ENCODE measurements at regions not wholly inside any gene's neighbourhood (a gene's known extent, or its start where the extent isn't known, plus 50 kb on each side); places are given as distances from the start of the nearest gene placed in this dataset.

DNA sequence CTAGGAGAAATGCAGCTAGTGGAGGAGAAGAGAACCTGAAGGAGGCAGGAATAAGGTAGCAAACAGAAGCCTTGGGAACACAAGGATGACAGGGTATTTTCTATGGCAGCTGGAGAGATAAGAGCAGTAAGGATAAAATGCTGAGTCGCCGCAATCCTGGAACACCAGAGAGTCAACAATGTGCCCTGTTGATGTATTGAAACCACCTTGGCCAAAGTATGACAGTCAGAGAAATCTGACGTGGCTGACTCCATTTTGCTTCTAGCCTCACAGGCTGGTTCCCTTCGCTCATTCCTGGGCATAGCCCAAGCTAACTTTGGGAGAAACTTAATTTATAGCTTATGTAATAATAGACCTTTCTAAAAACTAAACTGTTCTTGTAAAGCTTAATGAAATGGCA, 56.6 kb upstream of the C4orf54 start:
- Mint-ChIP-seq H3K36me3 (ENCODE audit: insufficient read depth, unreplicated experiment) (no peaks in the 10 kb centered on the region), H3K4me1 (ENCODE audit: insufficient read depth, unreplicated experiment) (peaks cover 14% of the 10 kb centered on the region), H3K27ac (ENCODE audit: low read depth, unreplicated experiment) (no peak overlapping the region), H3K9me3 (ENCODE audit: unreplicated experiment) (no peaks in the 10 kb centered on the region), H3K27me3 (ENCODE audit: insufficient read depth, unreplicated experiment) (no peaks in the 10 kb centered on the region), H3K4me3 (ENCODE audit: unreplicated experiment) (no peak overlapping the region)
- no peak for DNase-seq (ENCODE audit: unreplicated experiment)
- intact Hi-C loops (cut with micrococcal nuclease) = no loop called here
- TF ChIP-seq, protein P1, sequence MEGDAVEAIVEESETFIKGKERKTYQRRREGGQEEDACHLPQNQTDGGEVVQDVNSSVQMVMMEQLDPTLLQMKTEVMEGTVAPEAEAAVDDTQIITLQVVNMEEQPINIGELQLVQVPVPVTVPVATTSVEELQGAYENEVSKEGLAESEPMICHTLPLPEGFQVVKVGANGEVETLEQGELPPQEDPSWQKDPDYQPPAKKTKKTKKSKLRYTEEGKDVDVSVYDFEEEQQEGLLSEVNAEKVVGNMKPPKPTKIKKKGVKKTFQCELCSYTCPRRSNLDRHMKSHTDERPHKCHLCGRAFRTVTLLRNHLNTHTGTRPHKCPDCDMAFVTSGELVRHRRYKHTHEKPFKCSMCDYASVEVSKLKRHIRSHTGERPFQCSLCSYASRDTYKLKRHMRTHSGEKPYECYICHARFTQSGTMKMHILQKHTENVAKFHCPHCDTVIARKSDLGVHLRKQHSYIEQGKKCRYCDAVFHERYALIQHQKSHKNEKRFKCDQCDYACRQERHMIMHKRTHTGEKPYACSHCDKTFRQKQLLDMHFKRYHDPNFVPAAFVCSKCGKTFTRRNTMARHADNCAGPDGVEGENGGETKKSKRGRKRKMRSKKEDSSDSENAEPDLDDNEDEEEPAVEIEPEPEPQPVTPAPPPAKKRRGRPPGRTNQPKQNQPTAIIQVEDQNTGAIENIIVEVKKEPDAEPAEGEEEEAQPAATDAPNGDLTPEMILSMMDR (IDR thresholded peaks at IDR 0.05; ENCODE audit: unreplicated experiment) = no peak
- BruUV-seq (replicated peaks) = no TSS peak
- POLR2A ChIA-PET = interaction anchor here (0.8 kb wide), 1 partner anchor 15 kb away, joined by 3 read pairs; no protein-coding TSS in a partner anchor
- CTCF ChIA-PET = interaction anchor here (0.9 to 2.2 kb wide), 2 partner anchors 10 to 103 kb away, joined by 3 to 10 read pairs; partner anchors contain the start of gene DAPP1

DNA sequence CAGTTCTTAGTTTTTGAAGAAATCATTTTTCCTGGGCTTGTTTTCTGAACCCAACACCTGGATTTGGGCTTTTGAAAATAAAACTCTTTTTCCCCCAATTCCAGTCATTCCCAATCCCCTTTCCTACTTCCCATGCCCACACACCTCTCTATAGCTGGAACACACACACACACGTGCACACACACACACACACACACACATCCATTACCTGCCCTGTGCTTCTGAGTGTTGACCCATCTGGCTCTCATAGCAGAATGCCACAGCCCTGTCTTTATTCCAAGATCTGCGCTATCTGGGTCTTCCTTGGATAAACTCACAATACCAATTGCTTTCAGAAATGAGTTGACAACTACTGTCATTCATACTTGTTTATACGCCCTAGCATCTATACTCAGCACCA, 54.9 kb upstream of the C4orf54 start:
- Mint-ChIP-seq H3K36me3 (ENCODE audit: insufficient read depth, unreplicated experiment) (no peaks in the 10 kb centered on the region), H3K4me1 (ENCODE audit: insufficient read depth, unreplicated experiment) (peaks cover 14% of the 10 kb centered on the region), H3K27me3 (ENCODE audit: insufficient read depth, unreplicated experiment) (no peaks in the 10 kb centered on the region), H3K4me3 (ENCODE audit: unreplicated experiment) (no peak overlapping the region), H3K9me3 (ENCODE audit: unreplicated experiment) (no peaks in the 10 kb centered on the region), H3K27ac (ENCODE audit: low read depth, unreplicated experiment) (no peak overlapping the region)
- intact Hi-C loops (cut with micrococcal nuclease) = no loop called here
- TF ChIP-seq, protein P1 (IDR thresholded peaks at IDR 0.05; ENCODE audit: unreplicated experiment) = no peak
- DNase-seq (ENCODE audit: unreplicated experiment) = no peak
- POLR2A ChIA-PET = interaction anchor here (1.1 to 2.8 kb wide), 2 partner anchors 10 to 104 kb away, joined by 3 to 42 read pairs; partner anchors contain the start of gene DAPP1
- CTCF ChIA-PET = interaction anchor here (3.0 kb wide), 1 partner anchor 11 kb away, joined by 26 read pairs; no protein-coding TSS in a partner anchor
- BruUV-seq (replicated peaks) = no TSS peak

DNA sequence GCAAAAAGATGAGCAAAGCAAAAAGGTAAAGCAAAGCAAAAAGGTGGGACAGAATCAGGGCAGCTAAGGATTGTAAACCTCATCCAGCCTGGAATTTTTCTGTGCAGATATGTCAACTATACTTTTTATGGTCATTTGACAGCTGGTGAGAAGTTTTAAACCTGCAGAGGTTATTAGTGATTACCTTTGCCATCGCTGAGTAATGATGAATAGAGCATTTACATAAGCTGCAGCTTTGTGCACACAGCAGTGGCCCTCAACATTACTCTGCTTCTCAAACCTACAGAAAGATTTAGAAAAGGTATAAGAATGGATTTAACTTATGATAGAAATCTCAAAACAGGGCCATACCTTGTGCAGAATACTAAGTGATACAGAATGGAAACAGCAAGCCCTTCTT, 54.5 kb upstream of the C4orf54 start:
- no peak overlapping the region for H3K27ac Mint-ChIP-seq (ENCODE audit: low read depth, unreplicated experiment)
- intact Hi-C loops (cut with micrococcal nuclease) = no loop called here
- no peak for DNase-seq (ENCODE audit: unreplicated experiment)
- peaks cover 14% of the 10 kb centered on the region for H3K4me1 Mint-ChIP-seq (ENCODE audit: insufficient read depth, unreplicated experiment)
- BruUV-seq (replicated peaks) = no TSS peak
- H3K36me3 Mint-ChIP-seq (ENCODE audit: insufficient read depth, unreplicated experiment) = no peaks in the 10 kb centered on the region
- no peak overlapping the region for H3K4me3 Mint-ChIP-seq (ENCODE audit: unreplicated experiment)
- TF ChIP-seq, protein P1 (IDR thresholded peaks at IDR 0.05; ENCODE audit: unreplicated experiment) = no peak
- CTCF ChIA-PET = interaction anchor here (0.6 to 3.0 kb wide), 4 partner anchors 11 to 599 kb away, joined by 3 to 30 read pairs (median 16); no protein-coding TSS in a partner anchor
- no peaks in the 10 kb centered on the region for H3K9me3 Mint-ChIP-seq (ENCODE audit: unreplicated experiment)
- POLR2A ChIA-PET = interaction anchor here (0.9 to 2.8 kb wide), 5 partner anchors 11 to 104 kb away, joined by 3 to 42 read pairs (median 3); partner anchors contain the start of gene DAPP1
- H3K27me3 Mint-ChIP-seq (ENCODE audit: insufficient read depth, unreplicated experiment) = no peaks in the 10 kb centered on the region

DNA sequence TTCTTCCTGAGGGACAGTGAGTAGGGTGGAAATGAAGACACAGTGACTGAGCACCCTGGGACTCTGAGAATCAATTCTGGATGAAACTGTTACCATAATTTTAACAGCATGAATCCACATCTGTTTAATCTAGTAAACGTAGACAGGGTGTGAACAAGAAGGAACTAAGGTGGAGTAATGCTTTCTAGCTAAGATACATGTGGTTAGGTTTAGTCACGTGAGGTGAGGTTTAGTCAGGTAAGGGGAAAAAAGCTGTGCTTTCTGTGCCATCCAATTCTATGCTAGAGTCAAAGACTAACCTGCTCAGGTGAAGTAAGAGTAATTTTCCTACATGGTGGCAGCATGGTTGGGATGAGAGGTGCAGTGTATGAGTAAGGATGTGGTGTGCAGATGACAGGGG, 54.0 kb upstream of the C4orf54 start:
- ChIA-PET CTCF (interaction anchor here (0.6 to 3.0 kb wide), 7 partner anchors 11 to 599 kb away, joined by 3 to 30 read pairs (median 4); no protein-coding TSS in a partner anchor), POLR2A (interaction anchor here (0.8 to 2.8 kb wide), 16 partner anchors 11 to 183 kb away, joined by 3 to 42 read pairs (median 4); partner anchors contain the start of genes C4orf54, DAPP1, LAMTOR3 and TRMT10A)
- no TSS peak for BruUV-seq (replicated peaks)
- no peak overlapping the region for H3K27ac Mint-ChIP-seq (ENCODE audit: low read depth, unreplicated experiment)
- no peaks in the 10 kb centered on the region for H3K36me3 Mint-ChIP-seq (ENCODE audit: insufficient read depth, unreplicated experiment)
- intact Hi-C loops (cut with micrococcal nuclease) = no loop called here
- no peaks in the 10 kb centered on the region for H3K9me3 Mint-ChIP-seq (ENCODE audit: unreplicated experiment)
- peaks cover 14% of the 10 kb centered on the region for H3K4me1 Mint-ChIP-seq (ENCODE audit: insufficient read depth, unreplicated experiment)
- TF ChIP-seq, protein P1 (IDR thresholded peaks at IDR 0.05; ENCODE audit: unreplicated experiment) = no peak
- no peaks in the 10 kb centered on the region for H3K27me3 Mint-ChIP-seq (ENCODE audit: insufficient read depth, unreplicated experiment)
- DNase-seq (ENCODE audit: unreplicated experiment) = no peak
- no peak overlapping the region for H3K4me3 Mint-ChIP-seq (ENCODE audit: unreplicated experiment)

All from MCF 10A (cell line).